ENCODE measurements at regions not wholly inside any gene's neighbourhood (a gene's known extent, or its start where the extent isn't known, plus 50 kb on each side); places are given as distances from the start of the nearest gene placed in this dataset.
A peak's percentile ranks its signal among the peaks of the same experiment; 100 is the strongest.
"Not testable (repeated sequence)": the region's sequence is repeated elsewhere in the genome, so short reads cannot be mapped to it uniquely, and the experiment has no call there.

DNA sequence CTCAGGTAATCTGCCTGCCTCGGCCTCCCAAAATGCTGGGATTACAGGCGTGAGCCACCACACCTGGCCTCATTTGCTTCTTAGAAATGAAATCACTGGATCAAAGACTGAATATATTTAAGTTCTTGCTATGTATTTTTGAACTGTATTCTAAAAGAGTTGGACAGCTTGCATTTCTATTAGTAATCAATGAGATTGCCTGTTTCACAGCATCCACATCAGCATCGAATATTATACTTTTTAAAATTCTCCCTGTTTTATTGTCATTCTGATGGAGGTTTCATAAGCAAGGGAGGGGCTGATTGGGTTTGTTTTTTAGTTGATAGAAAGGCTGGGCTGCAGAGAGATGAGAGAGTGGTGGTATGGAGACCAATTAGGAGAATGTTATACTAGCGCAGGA, 68.7 kb upstream of the CREB3L1 start:
- H3K9me3 Mint-ChIP-seq: peaks cover 0 to 4% (median 0%) of the 10 kb centered on the region in 7 donors
- no peak overlapping the region for H3K4me3 ChIP-seq (replicated peaks in 1 of 3; ENCODE audit: low read depth in 2 of 3, low read length in 3 of 3)
- H2AFZ ChIP-seq (ENCODE audit: insufficient read depth, low read depth, low read length, poor library complexity, severe bottlenecking): no peak overlapping the region
- 100% methylated on average over 2 of the region's 4 CpGs for WGBS (ENCODE audit: insufficient coverage)
- no peaks in the 10 kb centered on the region for H4K20me1 ChIP-seq (ENCODE audit: insufficient read depth, low read length)
- H3K4me2 ChIP-seq (replicated peaks; ENCODE audit: extremely low read depth, low read length, poor library complexity, severe bottlenecking): no peak overlapping the region
- H3K79me2 ChIP-seq (ENCODE audit: insufficient read depth, low read length): no peaks in the 10 kb centered on the region
- H3K9ac ChIP-seq (ENCODE audit: insufficient read depth, low read length, poor library complexity, severe bottlenecking): no peak overlapping the region
- H3K4me1 ChIP-seq (ENCODE audit: control insufficient read depth in 1 of 2, insufficient read depth in 2 of 2, low read length in 2 of 2): peaks cover 10 to 19% of the 10 kb centered on the region in 2 donors
- TF ChIP-seq, protein P1, sequence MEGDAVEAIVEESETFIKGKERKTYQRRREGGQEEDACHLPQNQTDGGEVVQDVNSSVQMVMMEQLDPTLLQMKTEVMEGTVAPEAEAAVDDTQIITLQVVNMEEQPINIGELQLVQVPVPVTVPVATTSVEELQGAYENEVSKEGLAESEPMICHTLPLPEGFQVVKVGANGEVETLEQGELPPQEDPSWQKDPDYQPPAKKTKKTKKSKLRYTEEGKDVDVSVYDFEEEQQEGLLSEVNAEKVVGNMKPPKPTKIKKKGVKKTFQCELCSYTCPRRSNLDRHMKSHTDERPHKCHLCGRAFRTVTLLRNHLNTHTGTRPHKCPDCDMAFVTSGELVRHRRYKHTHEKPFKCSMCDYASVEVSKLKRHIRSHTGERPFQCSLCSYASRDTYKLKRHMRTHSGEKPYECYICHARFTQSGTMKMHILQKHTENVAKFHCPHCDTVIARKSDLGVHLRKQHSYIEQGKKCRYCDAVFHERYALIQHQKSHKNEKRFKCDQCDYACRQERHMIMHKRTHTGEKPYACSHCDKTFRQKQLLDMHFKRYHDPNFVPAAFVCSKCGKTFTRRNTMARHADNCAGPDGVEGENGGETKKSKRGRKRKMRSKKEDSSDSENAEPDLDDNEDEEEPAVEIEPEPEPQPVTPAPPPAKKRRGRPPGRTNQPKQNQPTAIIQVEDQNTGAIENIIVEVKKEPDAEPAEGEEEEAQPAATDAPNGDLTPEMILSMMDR (IDR thresholded peaks at IDR 0.05): no peak
- DNase-seq: no peak
- H3K27me3 Mint-ChIP-seq (ENCODE audit: low read depth in 3 of 3): peaks cover 2 to 14% (median 3%) of the 10 kb centered on the region in 3 donors
- H3K9me3 ChIP-seq (replicated peaks in 1 of 2; ENCODE audit: control insufficient read depth in 1 of 2, insufficient read depth in 1 of 2, low read length in 2 of 2): no peaks in the 10 kb centered on the region
- no peaks in the 10 kb centered on the region for H3K36me3 ChIP-seq (replicated peaks in 1 of 2; ENCODE audit: control insufficient read depth in 1 of 2, insufficient read depth in 2 of 2, low read length in 2 of 2)
- H3K4me1 Mint-ChIP-seq: peaks cover 22% of the 10 kb centered on the region
- no peak overlapping the region for H3K4me3 Mint-ChIP-seq
- H3K27ac Mint-ChIP-seq: peak overlapping the region in 2 of 7 donors; percentile 21 to 69
- intact Hi-C loops (cut with micrococcal nuclease): no loop called here
- no peaks in the 10 kb centered on the region for H3K36me3 Mint-ChIP-seq
- no peak overlapping the region for H3K27ac ChIP-seq (ENCODE audit: low read depth in 1 of 2, low read length in 2 of 2)
- no peaks in the 10 kb centered on the region for H3K27me3 ChIP-seq (ENCODE audit: control insufficient read depth in 2 of 2, insufficient read depth in 2 of 2, low read length in 2 of 2)

DNA sequence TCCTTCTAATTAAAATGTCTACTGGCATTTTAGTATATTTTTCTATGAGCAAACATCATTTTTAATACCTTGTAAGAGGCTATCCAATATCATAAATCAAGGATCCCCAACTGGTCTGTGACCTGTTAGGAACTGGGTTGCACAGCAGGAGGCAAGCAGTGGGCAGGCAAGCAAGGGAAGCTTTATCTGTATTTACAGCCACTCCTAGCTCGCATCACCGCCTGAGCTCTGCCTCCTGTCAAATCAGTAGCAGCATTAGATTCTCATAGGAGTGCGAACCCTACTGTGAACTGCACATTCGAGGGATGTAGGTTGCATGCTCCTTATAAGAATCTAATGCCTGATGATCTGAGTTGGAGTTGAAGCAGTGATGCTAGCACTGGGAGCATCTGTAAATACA, 70.2 kb upstream of the CREB3L1 start:
- no peak overlapping the region for H2AFZ ChIP-seq (ENCODE audit: insufficient read depth, low read depth, low read length, poor library complexity, severe bottlenecking)
- H3K4me2 ChIP-seq (replicated peaks; ENCODE audit: extremely low read depth, low read length, poor library complexity, severe bottlenecking): no peak overlapping the region
- no peak overlapping the region for H3K27ac Mint-ChIP-seq
- H3K36me3 Mint-ChIP-seq: no peaks in the 10 kb centered on the region
- peaks cover 10 to 19% of the 10 kb centered on the region in 2 donors for H3K4me1 ChIP-seq (ENCODE audit: control insufficient read depth in 1 of 2, insufficient read depth in 2 of 2, low read length in 2 of 2)
- no peak for DNase-seq
- TF ChIP-seq, protein P1 (IDR thresholded peaks at IDR 0.05): no peak
- H3K9ac ChIP-seq (ENCODE audit: insufficient read depth, low read length, poor library complexity, severe bottlenecking): no peak overlapping the region
- no peaks in the 10 kb centered on the region for H4K20me1 ChIP-seq (ENCODE audit: insufficient read depth, low read length)
- H3K4me3 ChIP-seq (replicated peaks in 1 of 3; ENCODE audit: low read depth in 2 of 3, low read length in 3 of 3): no peak overlapping the region
- no CpG with 5 or more reads among the region's 4 CpGs for WGBS (ENCODE audit: insufficient coverage)
- no peaks in the 10 kb centered on the region for H3K36me3 ChIP-seq (replicated peaks in 1 of 2; ENCODE audit: control insufficient read depth in 1 of 2, insufficient read depth in 2 of 2, low read length in 2 of 2)
- no peaks in the 10 kb centered on the region for H3K9me3 ChIP-seq (replicated peaks in 1 of 2; ENCODE audit: control insufficient read depth in 1 of 2, insufficient read depth in 1 of 2, low read length in 2 of 2)
- no peaks in the 10 kb centered on the region for H3K27me3 ChIP-seq (ENCODE audit: control insufficient read depth in 2 of 2, insufficient read depth in 2 of 2, low read length in 2 of 2)
- H3K4me3 Mint-ChIP-seq: no peak overlapping the region
- H3K79me2 ChIP-seq (ENCODE audit: insufficient read depth, low read length): no peaks in the 10 kb centered on the region
- peaks cover 3 to 16% (median 4%) of the 10 kb centered on the region in 3 donors for H3K27me3 Mint-ChIP-seq (ENCODE audit: low read depth in 3 of 3)
- peaks cover 23% of the 10 kb centered on the region for H3K4me1 Mint-ChIP-seq
- peaks cover 0 to 4% (median 0%) of the 10 kb centered on the region in 7 donors for H3K9me3 Mint-ChIP-seq
- intact Hi-C loops (cut with micrococcal nuclease): no loop called here
- H3K27ac ChIP-seq (ENCODE audit: low read depth in 1 of 2, low read length in 2 of 2): no peak overlapping the region

DNA sequence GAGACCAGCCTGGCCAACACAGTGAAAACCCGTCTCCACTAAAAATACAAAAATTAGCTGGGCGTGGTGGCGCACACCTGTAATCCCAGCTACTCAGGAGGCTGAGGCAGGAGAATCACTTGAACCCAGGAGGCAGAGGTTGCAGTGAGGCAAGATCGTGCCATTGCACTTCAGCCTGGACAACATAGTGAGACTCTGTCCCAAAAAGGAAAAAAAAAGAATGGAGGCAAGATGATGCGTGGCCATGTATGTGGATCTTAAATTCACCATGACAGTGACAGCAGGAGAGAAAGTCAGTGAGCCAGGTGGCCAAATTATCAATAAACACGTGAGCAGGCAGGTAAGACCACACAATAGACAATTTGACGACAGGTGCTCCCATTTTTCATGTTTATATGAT, 73.0 kb upstream of the CREB3L1 start:
- H3K27ac ChIP-seq (ENCODE audit: low read depth in 1 of 2, low read length in 2 of 2); H3K36me3 ChIP-seq (replicated peaks in 1 of 2; ENCODE audit: control insufficient read depth in 1 of 2, insufficient read depth in 2 of 2, low read length in 2 of 2); H3K9me3 Mint-ChIP-seq; H3K27me3 ChIP-seq (ENCODE audit: control insufficient read depth in 2 of 2, insufficient read depth in 2 of 2, low read length in 2 of 2); DNase-seq; H4K20me1 ChIP-seq (ENCODE audit: insufficient read depth, low read length); H3K4me1 Mint-ChIP-seq; intact Hi-C loops (cut with micrococcal nuclease); H3K4me1 ChIP-seq (ENCODE audit: control insufficient read depth in 1 of 2, insufficient read depth in 2 of 2, low read length in 2 of 2); H3K9me3 ChIP-seq (replicated peaks in 1 of 2; ENCODE audit: control insufficient read depth in 1 of 2, insufficient read depth in 1 of 2, low read length in 2 of 2); H3K36me3 Mint-ChIP-seq; H3K9ac ChIP-seq (ENCODE audit: insufficient read depth, low read length, poor library complexity, severe bottlenecking); H3K4me3 ChIP-seq (replicated peaks in 1 of 3; ENCODE audit: low read depth in 2 of 3, low read length in 3 of 3); H3K4me2 ChIP-seq (replicated peaks; ENCODE audit: extremely low read depth, low read length, poor library complexity, severe bottlenecking); H3K79me2 ChIP-seq (ENCODE audit: insufficient read depth, low read length); H2AFZ ChIP-seq (ENCODE audit: insufficient read depth, low read depth, low read length, poor library complexity, severe bottlenecking): not testable (repeated sequence)
- H3K4me3 Mint-ChIP-seq: peak overlapping the region in 1 of 2 donors; percentile 19
- H3K27ac Mint-ChIP-seq: peak overlapping the region in 1 of 7 donors; percentile 66
- no CpG with 5 or more reads among the region's 7 CpGs for WGBS (ENCODE audit: insufficient coverage)
- H3K27me3 Mint-ChIP-seq (ENCODE audit: low read depth in 3 of 3): peaks cover 3 to 22% (median 3%) of the 10 kb centered on the region in 3 donors
